ENCODE measurements at regions not wholly inside any gene's neighbourhood (a gene's known extent, or its start where the extent isn't known, plus 50 kb on each side); places are given as distances from the start of the nearest gene placed in this dataset.

DNA sequence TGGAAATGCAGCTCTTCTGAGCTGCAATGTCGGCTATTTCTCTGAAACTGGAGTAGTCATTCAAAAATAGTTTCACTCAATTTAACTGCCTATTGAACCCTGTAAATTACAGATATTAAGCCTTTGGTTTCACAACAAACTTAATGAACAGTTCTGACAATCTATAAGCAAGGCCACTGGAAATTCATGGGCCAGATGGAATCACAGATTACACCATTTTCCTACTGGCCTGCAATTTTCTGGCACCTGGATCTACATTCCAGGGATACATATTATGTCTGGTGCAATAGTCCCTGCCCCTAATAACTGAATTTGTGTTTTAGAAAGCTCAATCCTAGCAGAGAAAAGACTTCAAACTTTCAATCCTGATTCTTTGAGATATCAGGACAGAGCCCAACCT is 551.7 kb downstream of the RNF144A start:
- no peak for DNase-seq (ENCODE audit: low spot score)

DNA sequence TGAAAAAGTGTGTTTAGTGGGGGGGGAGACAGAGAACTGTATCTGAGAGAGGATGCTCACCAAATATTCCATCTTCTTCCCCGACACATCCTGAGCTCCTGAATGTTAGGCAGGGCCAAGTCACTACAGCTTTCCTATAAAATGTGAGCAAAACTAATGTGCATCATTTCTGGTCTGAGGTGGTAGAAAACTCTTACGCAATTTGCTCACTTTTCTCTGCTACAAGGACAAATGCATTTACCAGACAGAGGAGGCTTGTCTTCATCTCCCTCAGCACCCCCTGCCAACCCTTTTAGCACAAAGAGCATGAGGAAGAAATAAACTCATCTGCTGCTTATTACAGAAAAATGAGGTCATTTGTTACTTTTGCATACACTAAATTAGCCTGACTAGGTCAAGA is 554.0 kb downstream of the RNF144A start:
- DNase-seq (ENCODE audit: low spot score), result no peak

DNA sequence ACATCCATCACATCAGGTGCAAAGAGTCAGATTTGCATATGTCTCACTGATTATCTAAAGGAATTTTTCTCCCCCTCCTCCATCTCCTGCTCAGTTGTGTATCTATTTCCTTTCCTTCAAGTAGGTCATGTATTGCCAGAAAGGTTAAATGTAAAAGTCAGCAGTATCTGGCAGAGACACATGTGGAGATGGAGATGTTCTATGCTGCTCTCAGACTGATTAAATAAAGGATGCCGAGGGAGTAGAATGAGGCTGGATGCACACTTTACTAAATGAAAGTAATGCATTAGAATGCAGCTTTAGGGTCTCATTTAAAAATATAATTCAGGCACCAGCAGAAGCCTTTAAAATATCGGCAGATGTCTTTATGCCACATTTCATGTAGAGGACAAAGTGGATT is 555.3 kb downstream of the RNF144A start:
- DNase-seq (ENCODE audit: low spot score), result no peak

DNA sequence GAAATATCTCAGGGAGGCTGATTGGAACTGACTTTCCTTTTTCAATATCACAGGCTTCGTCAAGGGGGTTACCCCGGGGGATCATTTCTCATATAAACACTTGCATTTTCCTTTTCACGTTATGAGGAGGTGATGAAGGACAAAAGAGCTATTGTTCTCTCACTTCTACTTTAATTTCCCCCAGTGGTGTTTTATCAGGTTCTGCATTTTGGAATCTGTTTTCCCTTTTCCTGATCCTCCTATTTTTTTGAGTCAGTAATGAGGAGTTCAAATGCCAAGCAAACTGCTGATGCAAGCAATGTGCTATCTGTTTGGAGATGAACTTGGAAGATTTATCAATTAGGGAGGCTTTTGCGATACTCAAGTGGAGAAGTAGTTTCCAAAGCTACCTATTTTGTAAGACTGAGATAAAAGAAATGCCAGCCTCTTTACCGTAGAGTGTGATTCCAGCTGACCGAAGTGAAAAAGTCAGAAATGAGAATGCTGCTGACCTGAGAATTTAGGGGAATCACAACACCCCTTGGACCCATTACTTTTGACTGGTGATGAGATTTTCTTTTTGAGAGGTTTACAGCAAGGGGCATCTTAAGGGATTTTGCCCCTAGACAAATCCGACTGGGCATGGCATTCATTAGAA is 556.0 kb downstream of the RNF144A start:
- no peak for DNase-seq (ENCODE audit: low spot score)

DNA sequence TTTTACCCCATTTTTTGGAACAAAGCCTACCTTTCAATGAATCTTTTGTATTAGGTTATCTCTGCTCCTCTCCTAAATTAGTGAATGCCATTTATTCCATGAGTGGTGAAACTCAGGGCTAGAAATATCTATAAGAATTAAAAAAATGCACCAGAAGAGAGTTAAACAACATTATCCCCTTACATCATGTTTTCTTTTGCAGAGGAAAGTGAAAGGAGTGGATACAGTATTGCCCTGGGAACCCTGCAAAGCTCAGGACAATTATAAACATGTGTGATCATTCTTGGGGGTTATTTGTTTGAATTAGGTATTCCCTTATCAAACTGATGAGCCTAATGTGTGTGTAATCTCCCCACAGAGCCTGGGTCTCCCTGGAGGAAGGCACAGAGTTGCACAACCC is 559.2 kb downstream of the RNF144A start:
- DNase-seq (ENCODE audit: low spot score), result no peak

DNA sequence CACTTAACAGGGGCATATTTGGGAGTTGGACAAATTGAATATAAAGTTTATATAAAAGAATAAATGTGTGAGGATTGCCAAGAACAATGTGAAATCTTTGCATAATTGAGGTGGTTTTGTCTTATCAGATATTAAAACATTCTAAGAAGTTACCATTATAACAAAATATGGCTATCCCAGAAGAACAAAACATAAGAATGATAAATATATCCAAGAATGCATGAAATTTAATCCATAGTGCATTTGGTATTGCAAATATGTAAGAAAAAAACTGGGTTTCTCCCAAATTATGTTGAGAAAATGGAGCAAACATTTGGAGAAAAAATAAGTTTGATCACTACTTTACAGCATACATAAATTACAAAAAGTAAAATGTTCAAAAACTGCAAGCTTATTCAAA is 562.4 kb downstream of the RNF144A start:
- DNase-seq (ENCODE audit: low spot score), result no peak

DNA sequence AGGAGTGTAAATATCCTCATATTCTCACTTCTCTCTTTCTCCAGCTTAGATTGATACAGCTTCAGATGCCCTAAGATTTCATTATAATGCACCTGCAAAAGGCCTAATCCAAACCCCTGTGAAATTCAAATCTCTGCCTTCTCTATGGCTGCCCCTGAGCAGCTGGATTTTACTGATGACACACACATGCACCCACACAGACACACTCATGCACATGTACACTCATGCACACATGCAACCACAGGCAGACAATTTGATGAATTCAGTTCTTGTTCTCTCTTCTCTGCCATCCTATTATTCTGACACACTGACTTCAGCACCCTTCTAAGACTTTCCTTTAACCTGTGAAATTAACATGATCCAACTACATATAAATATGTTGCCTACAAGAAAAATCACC is 563.2 kb downstream of the RNF144A start:
- no peak for DNase-seq (ENCODE audit: low spot score)

DNA sequence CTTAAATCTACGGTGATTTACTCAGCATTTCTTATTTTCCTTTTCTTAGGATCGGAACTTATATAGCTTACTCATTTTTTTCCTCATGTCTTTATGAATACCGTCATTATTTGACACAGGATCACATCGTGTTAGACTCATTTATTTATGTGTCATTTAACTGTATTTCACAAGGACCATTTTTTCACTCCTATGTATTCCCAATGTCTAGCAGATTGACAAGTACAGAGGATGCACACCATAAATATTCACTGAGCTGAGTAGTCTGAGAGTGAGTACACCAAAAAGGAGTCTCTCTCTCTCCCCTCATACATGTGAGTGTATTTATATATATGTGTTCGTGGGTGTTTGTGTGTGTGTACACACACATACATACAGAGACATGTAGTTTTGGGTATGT is 573.5 kb downstream of the RNF144A start:
- DNase-seq (ENCODE audit: low spot score), result no peak

DNA sequence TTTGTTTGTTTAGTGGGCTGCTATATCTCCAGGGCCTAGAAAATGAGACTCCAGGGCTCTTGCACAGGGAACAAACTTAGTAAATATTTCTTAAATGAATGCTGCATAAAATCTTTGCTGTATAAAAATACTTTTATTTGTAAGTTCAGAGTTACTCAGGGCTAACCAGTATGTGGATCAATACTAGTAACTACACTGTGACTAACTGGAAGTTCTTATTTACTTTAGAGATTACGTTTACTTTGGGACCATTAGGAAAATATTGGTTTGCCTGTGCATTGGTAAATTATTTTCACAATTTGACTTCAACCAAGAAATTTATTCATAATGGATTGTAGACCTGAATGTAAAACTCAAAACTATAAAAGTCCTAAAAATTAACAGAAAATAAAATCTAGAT is 575.5 kb downstream of the RNF144A start:
- no peak for DNase-seq (ENCODE audit: low spot score)

DNA sequence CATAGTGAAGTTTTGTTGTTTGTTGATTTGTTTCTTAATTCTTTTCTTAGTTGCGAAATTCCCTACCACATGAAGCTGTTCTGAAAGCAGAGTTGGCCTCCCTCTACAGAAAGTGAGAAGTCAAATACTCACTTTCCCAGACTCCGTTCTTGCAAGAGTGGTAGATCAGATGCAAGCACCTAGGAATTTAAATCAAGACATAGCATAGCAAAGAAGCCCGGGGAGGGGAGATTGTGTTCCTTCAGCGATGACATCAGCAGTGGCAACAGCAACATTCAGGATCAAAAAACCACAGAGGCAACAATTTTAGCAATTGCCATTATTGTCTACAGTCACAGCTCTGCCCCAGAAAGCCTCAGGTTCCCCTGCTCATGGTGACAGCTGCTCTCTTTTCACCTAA is 580.0 kb downstream of the RNF144A start:
- DNase-seq (ENCODE audit: low spot score), result no peak

DNA sequence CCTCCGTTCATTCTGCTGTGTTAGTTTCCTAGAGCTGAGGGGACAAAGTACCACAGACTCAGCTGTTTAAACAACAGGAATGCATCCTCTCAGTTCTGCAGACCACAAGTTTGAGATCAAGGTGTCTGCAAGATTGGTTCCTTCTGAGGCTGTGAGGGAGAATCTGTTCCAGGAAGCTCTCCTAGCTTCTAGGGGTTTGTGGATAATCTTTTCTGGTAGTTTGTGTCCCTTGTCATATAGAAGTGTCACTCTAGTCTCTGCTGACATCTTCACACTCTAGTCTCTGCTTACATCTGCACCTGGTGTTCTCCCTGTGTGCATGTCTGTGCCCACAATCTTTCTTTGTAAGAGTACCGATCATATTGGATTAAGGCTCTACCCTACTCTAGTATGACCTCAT is 581.8 kb downstream of the RNF144A start:
- DNase-seq (ENCODE audit: low spot score), result no peak

DNA sequence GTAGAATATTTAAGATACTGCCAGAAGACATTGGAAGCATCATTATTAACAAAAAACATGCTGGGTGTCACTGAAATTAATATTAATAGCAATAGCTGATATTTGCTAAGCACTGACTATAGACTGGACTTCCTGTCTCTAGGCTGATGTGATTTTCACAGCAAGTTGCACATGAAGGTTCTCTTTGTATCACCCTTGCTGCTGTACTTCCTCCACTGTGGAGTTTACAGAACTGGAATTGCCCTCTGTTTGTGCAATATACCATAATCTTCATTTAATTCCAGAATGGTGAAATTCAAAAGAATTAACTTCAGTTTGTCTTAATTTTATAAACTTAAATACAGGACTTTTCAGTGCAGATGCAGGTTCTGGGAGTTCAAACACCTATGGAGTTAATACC is 585.1 kb downstream of the RNF144A start:
- DNase-seq (ENCODE audit: low spot score), result no peak

DNA sequence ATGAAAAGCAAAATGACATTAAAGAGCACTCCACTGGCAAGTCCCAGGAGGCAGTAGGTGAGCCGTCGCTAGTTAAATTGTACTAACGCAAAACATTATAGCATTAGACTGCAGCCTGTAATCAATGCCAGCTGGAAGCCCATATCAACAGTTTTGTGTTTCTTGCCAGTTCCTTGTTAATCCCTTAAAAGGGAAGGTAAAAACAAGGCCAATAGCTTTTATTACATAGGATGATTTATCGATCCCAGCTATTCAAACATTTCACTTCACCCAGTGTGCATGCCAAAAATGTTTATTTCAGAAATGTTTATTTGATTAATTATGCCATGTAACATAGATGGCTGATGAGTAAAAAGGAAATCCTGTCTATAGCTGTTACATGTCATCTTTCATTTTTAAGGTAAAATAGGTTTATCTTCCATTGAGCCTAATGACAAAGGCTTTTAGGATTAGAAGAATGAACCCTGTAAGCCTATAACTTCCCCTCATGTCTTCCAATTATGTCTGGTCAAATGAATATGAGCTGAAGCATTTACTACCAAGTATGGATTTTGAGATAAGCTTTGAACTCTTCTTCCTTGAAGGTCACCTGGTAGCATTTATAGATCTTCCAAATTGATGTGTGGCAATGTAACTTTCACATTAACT is 591.2 kb downstream of the RNF144A start:
- no peak for DNase-seq (ENCODE audit: low spot score)

DNA sequence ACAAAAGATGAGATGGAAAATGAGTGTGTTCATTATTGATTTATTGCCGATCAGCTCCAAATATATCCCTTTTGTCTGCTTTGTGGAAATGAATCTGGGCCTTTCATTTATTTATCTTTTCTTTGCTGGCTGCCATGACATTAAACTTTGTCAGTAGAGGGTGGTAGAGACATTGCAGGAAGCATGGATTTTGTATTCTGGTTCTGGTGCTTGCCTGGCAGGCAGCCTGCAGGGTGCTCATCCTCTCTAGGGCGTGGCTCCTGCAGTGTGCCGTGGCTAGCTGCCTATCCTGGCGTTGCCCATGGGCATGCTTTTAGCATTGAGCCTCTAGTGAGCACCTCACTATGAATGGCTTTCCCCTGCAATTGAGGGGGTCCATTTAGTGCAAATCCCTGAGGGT is 593.1 kb downstream of the RNF144A start:
- no peak for DNase-seq (ENCODE audit: low spot score)

DNA sequence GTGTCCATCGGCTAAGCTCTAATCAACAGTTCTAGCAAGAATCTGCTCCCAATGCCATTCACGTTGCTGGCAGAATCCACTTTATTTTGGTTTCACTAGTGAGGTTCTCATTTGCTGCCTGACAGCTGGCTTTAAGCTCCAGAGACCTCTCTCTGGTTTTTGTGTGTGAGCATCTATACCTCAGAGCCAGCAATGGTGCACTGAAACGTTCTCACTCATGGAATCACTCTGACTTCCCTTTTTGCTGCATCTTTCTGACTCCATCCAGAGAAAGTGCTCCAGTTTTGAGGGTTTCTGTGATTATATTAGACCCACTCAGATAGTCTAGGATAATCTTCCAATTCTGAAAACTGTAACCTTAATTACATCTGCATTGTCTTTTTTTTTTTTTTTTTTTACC is 596.6 kb downstream of the RNF144A start:
- no peak for DNase-seq (ENCODE audit: low spot score)

DNA sequence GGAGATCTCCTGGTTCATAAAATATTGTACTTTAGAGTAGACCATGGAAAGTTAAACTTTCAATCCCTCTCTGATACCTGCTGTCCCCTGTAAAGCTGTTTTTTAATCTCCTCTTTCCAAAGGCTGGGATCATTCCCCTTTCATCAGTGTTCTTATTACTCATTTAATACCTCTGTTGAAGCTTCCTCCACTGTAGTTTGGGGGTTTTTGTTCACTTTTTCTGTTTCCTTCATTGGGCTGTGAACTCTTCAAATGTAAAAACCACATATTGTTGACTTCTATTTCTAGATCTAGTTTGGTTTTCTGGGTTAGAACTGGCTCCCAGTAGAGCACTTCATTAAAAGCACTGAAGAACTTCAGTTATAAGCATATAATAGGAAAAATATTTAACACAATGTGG is 598.1 kb downstream of the RNF144A start:
- DNase-seq (ENCODE audit: low spot score), result no peak

DNA sequence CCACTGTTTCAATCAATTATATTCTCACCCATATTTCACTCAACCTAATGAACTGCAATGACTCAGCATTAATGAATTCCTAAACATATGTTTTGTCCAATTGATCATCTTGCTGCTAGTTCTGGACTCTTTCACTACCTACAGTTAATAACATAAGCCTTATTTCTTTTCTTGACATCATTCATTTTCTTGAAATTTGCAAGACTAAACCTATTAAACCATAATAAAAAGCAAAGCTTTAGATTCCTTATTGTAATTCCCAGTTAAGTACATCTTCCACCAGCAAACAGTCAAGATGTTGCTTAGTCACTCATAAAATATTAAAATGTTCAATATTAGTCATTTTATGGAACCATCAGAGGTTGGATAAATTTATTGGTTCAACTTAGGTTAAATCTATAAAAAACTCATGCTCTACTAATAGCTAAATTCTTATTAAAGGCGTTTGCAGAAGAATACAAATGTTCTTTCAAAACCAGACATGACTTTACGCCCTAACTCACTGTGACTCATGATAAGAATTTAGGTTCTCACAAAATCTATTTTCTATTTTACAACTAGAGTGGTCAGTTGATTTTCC is 599.4 kb downstream of the RNF144A start:
- DNase-seq (ENCODE audit: low spot score), result no peak

DNA sequence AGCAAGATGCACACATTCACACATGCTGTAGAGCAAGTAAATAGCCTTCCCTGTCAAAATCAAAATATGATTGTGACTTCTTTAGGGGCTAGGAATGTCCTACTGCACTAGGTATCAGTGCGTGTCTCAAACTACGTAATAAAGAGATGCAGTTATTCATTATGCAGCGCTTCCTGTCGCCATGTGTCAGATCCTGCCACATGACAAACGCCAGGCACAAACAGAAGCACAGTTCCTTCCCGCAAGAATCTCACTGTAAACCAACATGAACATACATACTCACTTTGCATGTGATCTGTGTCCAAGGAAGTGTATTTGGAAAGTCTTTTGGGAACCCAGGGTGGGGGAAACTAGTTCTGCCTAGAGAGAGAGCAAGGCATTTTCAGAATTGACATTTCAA is 599.9 kb downstream of the RNF144A start:
- DNase-seq (ENCODE audit: low spot score), result no peak

DNA sequence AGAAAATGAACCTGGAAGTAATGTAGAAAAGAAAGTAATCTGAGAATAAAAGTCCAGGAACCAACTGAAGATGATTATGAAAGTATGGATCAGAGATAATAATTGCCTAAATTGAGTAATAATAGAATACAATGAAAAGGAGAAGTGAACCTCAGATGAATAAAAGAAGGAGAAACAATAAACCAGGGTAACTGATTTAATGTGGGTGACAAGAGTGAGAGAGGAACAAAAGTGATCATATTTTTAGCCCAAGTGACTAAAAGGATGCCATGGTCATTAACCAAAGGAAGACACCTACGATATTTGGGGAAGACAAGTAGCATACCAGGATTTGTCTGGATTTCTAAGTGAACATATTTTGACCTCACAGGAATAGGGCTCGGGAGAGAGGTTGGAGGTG is 600.6 kb downstream of the RNF144A start:
- DNase-seq (ENCODE audit: low spot score), result no peak

DNA sequence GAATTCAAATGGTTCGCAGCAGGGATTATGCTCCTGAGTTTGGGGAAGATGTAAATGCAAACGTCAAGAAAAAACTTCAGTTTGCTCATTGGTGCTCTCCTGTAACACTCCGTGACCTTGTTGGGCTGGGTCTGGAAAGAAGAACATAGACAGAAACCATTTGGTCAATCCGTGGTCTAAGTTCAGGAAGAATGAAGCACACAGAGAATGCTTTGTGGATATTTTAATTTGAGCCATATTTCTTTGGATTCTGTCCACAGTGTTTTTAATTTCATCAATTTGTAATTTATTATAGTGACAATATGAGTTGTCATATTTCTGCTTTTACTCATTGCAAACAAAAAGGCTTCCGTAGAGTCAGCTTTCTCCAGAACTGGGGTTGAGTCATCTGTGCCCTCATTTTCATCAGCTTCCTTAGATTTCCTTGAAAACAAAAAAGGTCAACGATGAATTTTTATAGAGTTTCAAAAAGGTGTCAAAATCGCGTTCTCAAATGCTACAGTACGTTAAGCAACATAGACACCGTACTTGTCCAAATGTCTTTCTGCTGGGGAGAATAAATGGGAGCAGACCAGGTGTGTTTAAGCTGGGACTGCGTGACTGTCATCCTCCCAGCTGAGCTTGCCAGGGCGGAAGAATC is 606.4 kb downstream of the RNF144A start:
- no peak for DNase-seq (ENCODE audit: low spot score)

DNA sequence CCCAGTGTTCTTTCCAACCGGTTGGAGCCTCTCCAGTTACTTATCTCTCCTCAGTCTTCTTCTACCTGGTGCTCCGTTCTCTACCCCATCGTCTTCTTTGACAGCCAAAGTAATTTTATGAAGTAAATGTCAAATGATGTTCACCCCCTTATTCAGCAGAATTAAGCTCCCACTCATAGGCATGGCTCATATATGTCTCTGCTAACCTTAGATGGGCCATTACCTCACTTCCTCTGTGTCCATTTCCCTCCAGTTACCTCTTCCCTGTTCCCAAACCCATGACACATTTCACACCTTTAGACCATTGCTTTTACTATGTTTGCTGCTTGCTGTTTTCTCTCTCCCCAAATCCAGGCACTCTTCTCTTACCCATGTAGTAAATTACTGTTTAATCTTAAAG is 607.0 kb downstream of the RNF144A start:
- no peak for DNase-seq (ENCODE audit: low spot score)

DNA sequence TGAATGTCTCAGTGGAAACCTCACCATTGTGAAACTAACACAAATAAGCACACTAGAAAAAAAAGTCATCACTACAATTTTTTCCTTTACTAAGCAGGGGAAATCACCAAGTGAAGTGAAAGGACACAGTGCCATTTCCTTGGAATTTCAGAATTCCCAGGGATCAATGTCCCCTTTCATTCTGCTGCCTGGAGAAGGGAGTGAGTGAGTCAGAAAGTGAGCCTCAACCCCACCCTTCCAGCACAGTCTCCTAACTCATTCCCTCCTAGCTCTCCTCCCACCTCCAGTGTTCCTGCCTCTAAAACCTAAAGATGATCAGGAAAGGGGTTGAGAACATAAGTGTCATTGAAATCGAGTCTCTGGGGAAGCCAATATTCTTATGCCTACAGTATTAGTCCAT is 608.5 kb downstream of the RNF144A start:
- no peak for DNase-seq (ENCODE audit: low spot score)

DNA sequence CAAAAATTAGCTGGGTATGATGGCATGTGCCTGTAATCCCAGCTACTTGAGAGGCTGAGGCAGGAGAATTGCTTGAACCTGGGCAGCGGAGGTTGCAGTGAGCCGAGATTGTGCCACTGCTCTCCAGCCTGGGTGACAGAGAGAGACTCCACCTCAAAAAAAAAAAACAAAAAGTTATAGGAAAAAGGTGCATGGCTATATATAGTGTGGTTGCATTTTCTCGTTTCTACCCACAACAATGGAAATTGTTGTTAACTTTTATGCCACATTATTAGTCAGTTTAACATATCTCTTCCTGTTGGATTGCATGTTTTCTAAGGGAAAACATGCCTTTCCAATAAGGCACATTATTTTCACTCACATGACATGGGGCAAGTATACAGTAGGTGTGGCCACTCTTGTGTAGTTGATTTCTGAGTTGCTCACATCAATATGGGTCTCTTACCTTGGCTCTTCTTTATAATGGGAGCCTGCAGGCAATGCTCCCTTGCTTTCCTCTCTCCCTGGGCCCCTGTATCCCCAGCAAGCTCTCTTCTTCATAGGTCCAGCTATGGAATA is 610.0 kb downstream of the RNF144A start:
- no peak for DNase-seq (ENCODE audit: low spot score)
